ENCODE measurements at regions not wholly inside any gene's neighbourhood (a gene's known extent, or its start where the extent isn't known, plus 50 kb on each side); places are given as distances from the start of the nearest gene placed in this dataset.

GRCh38 chr15:70319466-70319865 lies 221.7 kb upstream of the TLE3 start:
- no peaks in the 10 kb centered on the region for H3K4me1 Mint-ChIP-seq (ENCODE audit: low read depth)
- no peak overlapping the region for H3K27ac Mint-ChIP-seq
- no peak for DNase-seq
- H3K4me3 Mint-ChIP-seq, result no peak overlapping the region
- H3K9me3 Mint-ChIP-seq, result no peaks in the 10 kb centered on the region
- no peaks in the 10 kb centered on the region for H3K36me3 Mint-ChIP-seq (ENCODE audit: insufficient read depth in 2 of 2)
- H3K27me3 Mint-ChIP-seq (ENCODE audit: low read depth), result peaks cover 32% of the 10 kb centered on the region
- no peak for ATAC-seq (replicated peaks in 1 of 2)

GRCh38 chr15:70318594-70319465 lies 221.1 kb upstream of the TLE3 start:
- ATAC-seq (replicated peaks in 1 of 2) (no peak), DNase-seq (no peak)
- no peaks in the 10 kb centered on the region for H3K4me1 Mint-ChIP-seq (ENCODE audit: low read depth)
- no peaks in the 10 kb centered on the region for H3K36me3 Mint-ChIP-seq (ENCODE audit: insufficient read depth in 2 of 2)
- no peak overlapping the region for H3K4me3 Mint-ChIP-seq
- H3K27me3 Mint-ChIP-seq (ENCODE audit: low read depth), result peaks cover 32% of the 10 kb centered on the region
- H3K27ac Mint-ChIP-seq, result no peak overlapping the region
- no peaks in the 10 kb centered on the region for H3K9me3 Mint-ChIP-seq

GRCh38 chr15:70316059-70316600 lies 218.4 kb upstream of the TLE3 start:
- no peaks in the 10 kb centered on the region for H3K4me1 Mint-ChIP-seq (ENCODE audit: low read depth)

GRCh38 chr15:70315431-70315830 lies 217.7 kb upstream of the TLE3 start:
- no peak for ATAC-seq (replicated peaks in 1 of 2)

More at GRCh38 chr15:70316059-70316600, 218.4 kb upstream of the TLE3 start:
- no peaks in the 10 kb centered on the region for H3K9me3 Mint-ChIP-seq
- no peak for ATAC-seq (replicated peaks in 1 of 2)
- peaks cover 27% of the 10 kb centered on the region for H3K27me3 Mint-ChIP-seq (ENCODE audit: low read depth)
- DNase-seq, result no peak
- no peak overlapping the region for H3K27ac Mint-ChIP-seq
- no peak overlapping the region for H3K4me3 Mint-ChIP-seq
- no peaks in the 10 kb centered on the region for H3K36me3 Mint-ChIP-seq (ENCODE audit: insufficient read depth in 2 of 2)

GRCh38 chr15:70314688-70315087 lies 217.0 kb upstream of the TLE3 start:
- Mint-ChIP-seq H3K9me3 (no peaks in the 10 kb centered on the region), H3K36me3 (ENCODE audit: insufficient read depth in 2 of 2) (no peaks in the 10 kb centered on the region), H3K27me3 (ENCODE audit: low read depth) (peaks cover 14% of the 10 kb centered on the region), H3K27ac (no peak overlapping the region), H3K4me3 (no peak overlapping the region), H3K4me1 (ENCODE audit: low read depth) (no peaks in the 10 kb centered on the region)
- DNase-seq, result no peak
- ATAC-seq (replicated peaks in 1 of 2), result no peak

More at GRCh38 chr15:70315431-70315830, 217.7 kb upstream of the TLE3 start:
- DNase-seq, result no peak
- no peaks in the 10 kb centered on the region for H3K9me3 Mint-ChIP-seq
- no peaks in the 10 kb centered on the region for H3K4me1 Mint-ChIP-seq (ENCODE audit: low read depth)
- no peak overlapping the region for H3K27ac Mint-ChIP-seq
- peaks cover 20% of the 10 kb centered on the region for H3K27me3 Mint-ChIP-seq (ENCODE audit: low read depth)
- no peak overlapping the region for H3K4me3 Mint-ChIP-seq
- H3K36me3 Mint-ChIP-seq (ENCODE audit: insufficient read depth in 2 of 2), result no peaks in the 10 kb centered on the region

- Mint-ChIP-seq H3K9me3 (no peaks in the 10 kb centered on the region), H3K27ac (no peak overlapping the region), H3K4me3 (no peak overlapping the region), H3K27me3 (ENCODE audit: low read depth) (peaks cover 14% of the 10 kb centered on the region), H3K4me1 (ENCODE audit: low read depth) (peaks cover under 1% of the 10 kb centered on the region), H3K36me3 (ENCODE audit: insufficient read depth in 2 of 2) (no peaks in the 10 kb centered on the region)
- ATAC-seq (replicated peaks in 1 of 2) (no peak), DNase-seq (no peak)
These were observed 216.3 kb upstream of the TLE3 start for GRCh38 chr15:70314018-70314354.

GRCh38 chr15:70313099-70314017 lies 215.6 kb upstream of the TLE3 start:
- no peak overlapping the region for H3K4me3 Mint-ChIP-seq

GRCh38 chr15:70311821-70312220 lies 214.1 kb upstream of the TLE3 start:
- DNase-seq (no peak), ATAC-seq (replicated peaks in 1 of 2) (no peak)
- Mint-ChIP-seq H3K4me3 (no peak overlapping the region), H3K27me3 (ENCODE audit: low read depth) (peaks cover 27% of the 10 kb centered on the region), H3K36me3 (ENCODE audit: insufficient read depth in 2 of 2) (no peaks in the 10 kb centered on the region), H3K4me1 (ENCODE audit: low read depth) (peaks cover 12% of the 10 kb centered on the region), H3K27ac (no peak overlapping the region), H3K9me3 (no peaks in the 10 kb centered on the region)

More at GRCh38 chr15:70313099-70314017, 215.6 kb upstream of the TLE3 start:
- Mint-ChIP-seq H3K27me3 (ENCODE audit: low read depth) (peaks cover 19% of the 10 kb centered on the region), H3K36me3 (ENCODE audit: insufficient read depth in 2 of 2) (no peaks in the 10 kb centered on the region), H3K9me3 (no peaks in the 10 kb centered on the region), H3K4me1 (ENCODE audit: low read depth) (peaks cover 6% of the 10 kb centered on the region), H3K27ac (no peak overlapping the region)
- ATAC-seq (replicated peaks in 1 of 2) (peak; percentile 33 to 52), DNase-seq (no peak)

- H3K36me3 Mint-ChIP-seq (ENCODE audit: insufficient read depth in 2 of 2), result no peaks in the 10 kb centered on the region
- DNase-seq, result no peak
These were observed 212.0 kb upstream of the TLE3 start for GRCh38 chr15:70309716-70310115.

GRCh38 chr15:70308735-70309434 lies 211.2 kb upstream of the TLE3 start:
- ATAC-seq (replicated peaks in 1 of 2), result no peak
- Mint-ChIP-seq H3K36me3 (ENCODE audit: insufficient read depth in 2 of 2) (no peaks in the 10 kb centered on the region), H3K27ac (no peak overlapping the region), H3K9me3 (no peaks in the 10 kb centered on the region), H3K4me3 (peak overlapping the region in 1 of 2 donors; percentile 70), H3K4me1 (ENCODE audit: low read depth) (peaks cover 12% of the 10 kb centered on the region), H3K27me3 (ENCODE audit: low read depth) (peaks cover 24% of the 10 kb centered on the region)
- no peak for DNase-seq

More at GRCh38 chr15:70309716-70310115, 212.0 kb upstream of the TLE3 start:
- no peak overlapping the region for H3K4me3 Mint-ChIP-seq
- H3K4me1 Mint-ChIP-seq (ENCODE audit: low read depth), result peaks cover 12% of the 10 kb centered on the region
- ATAC-seq (replicated peaks in 1 of 2), result no peak
- no peak overlapping the region for H3K27ac Mint-ChIP-seq
- no peaks in the 10 kb centered on the region for H3K9me3 Mint-ChIP-seq
- H3K27me3 Mint-ChIP-seq (ENCODE audit: low read depth), result peaks cover 24% of the 10 kb centered on the region

- H3K27ac Mint-ChIP-seq, result no peak overlapping the region
- no peaks in the 10 kb centered on the region for H3K9me3 Mint-ChIP-seq
- peak overlapping the region in 1 of 2 donors; percentile 70 for H3K4me3 Mint-ChIP-seq
- DNase-seq (peak; percentile 49 to 71), ATAC-seq (replicated peaks in 1 of 2) (peak; percentile 93 to 95)
- H3K27me3 Mint-ChIP-seq (ENCODE audit: low read depth), result peaks cover 24% of the 10 kb centered on the region
- peaks cover 12% of the 10 kb centered on the region for H3K4me1 Mint-ChIP-seq (ENCODE audit: low read depth)
- H3K36me3 Mint-ChIP-seq (ENCODE audit: insufficient read depth in 2 of 2), result no peaks in the 10 kb centered on the region
These were observed 210.5 kb upstream of the TLE3 start for GRCh38 chr15:70308011-70308734.

GRCh38 chr15:70306582-70306981 lies 208.9 kb upstream of the TLE3 start:
- Mint-ChIP-seq H3K27me3 (ENCODE audit: low read depth) (peaks cover 24% of the 10 kb centered on the region), H3K4me3 (no peak overlapping the region), H3K36me3 (ENCODE audit: insufficient read depth in 2 of 2) (no peaks in the 10 kb centered on the region)

More at GRCh38 chr15:70306582-70306981, 208.9 kb upstream of the TLE3 start:
- ATAC-seq (replicated peaks in 1 of 2) (no peak), DNase-seq (no peak)
- no peak overlapping the region for H3K27ac Mint-ChIP-seq
- peaks cover 12% of the 10 kb centered on the region for H3K4me1 Mint-ChIP-seq (ENCODE audit: low read depth)
- no peaks in the 10 kb centered on the region for H3K9me3 Mint-ChIP-seq

Measured in activated T-cell treated with anti-CD3 and anti-CD28 coated beads, Interleukin-2, amount 50 U/mL, for 72 hours (primary cell).